ENCODE measurements at regions not wholly inside any gene's neighbourhood (a gene's known extent, or its start where the extent isn't known, plus 50 kb on each side); places are given as distances from the start of the nearest gene placed in this dataset.
"Not testable (repeated sequence)": the region's sequence is repeated elsewhere in the genome, so short reads cannot be mapped to it uniquely, and the experiment has no call there.

- DNase-seq = no peak
These were observed 753.6 kb downstream of the RAPGEF2 start for GRCh38 chr4:159856451-159856850.

- DNase-seq = no peak
These were observed 756.8 kb downstream of the RAPGEF2 start for GRCh38 chr4:159859656-159860148.

- no peak for DNase-seq
These were observed 758.1 kb downstream of the RAPGEF2 start for GRCh38 chr4:159860945-159861344.

- no peak for DNase-seq
These were observed 761.5 kb downstream of the RAPGEF2 start for GRCh38 chr4:159864337-159864736.

GRCh38 chr4:159867673-159868072 lies 764.8 kb downstream of the RAPGEF2 start:
- DNase-seq = no peak

- DNase-seq = not testable (repeated sequence)
These were observed 766.1 kb downstream of the RAPGEF2 start for GRCh38 chr4:159868936-159869335.

- DNase-seq = no peak
These were observed 768.3 kb downstream of the RAPGEF2 start for GRCh38 chr4:159871141-159871540.

GRCh38 chr4:159881158-159881557 lies 778.3 kb downstream of the RAPGEF2 start:
- DNase-seq = no peak

GRCh38 chr4:159884989-159885388 lies 782.1 kb downstream of the RAPGEF2 start:
- DNase-seq = no peak

- no peak for DNase-seq
These were observed 796.7 kb downstream of the RAPGEF2 start for GRCh38 chr4:159899596-159899995.

GRCh38 chr4:159900562-159900961 lies 797.7 kb downstream of the RAPGEF2 start:
- DNase-seq = no peak

GRCh38 chr4:159902648-159903047 lies 799.8 kb downstream of the RAPGEF2 start:
- no peak for DNase-seq

- no peak for DNase-seq
These were observed 802.0 kb downstream of the RAPGEF2 start for GRCh38 chr4:159904906-159905305.

GRCh38 chr4:159906051-159906450 lies 803.2 kb downstream of the RAPGEF2 start:
- no peak for DNase-seq

GRCh38 chr4:159906517-159906916 lies 803.6 kb downstream of the RAPGEF2 start:
- no peak for DNase-seq

GRCh38 chr4:159910721-159911120 lies 807.8 kb downstream of the RAPGEF2 start:
- DNase-seq = no peak

GRCh38 chr4:159922119-159922518 lies 819.2 kb downstream of the RAPGEF2 start:
- no peak for DNase-seq

GRCh38 chr4:159925770-159926169 lies 822.9 kb downstream of the RAPGEF2 start:
- no peak for DNase-seq

GRCh38 chr4:159926871-159927270 lies 824.0 kb downstream of the RAPGEF2 start:
- no peak for DNase-seq

- no peak for DNase-seq
These were observed 824.9 kb downstream of the RAPGEF2 start for GRCh38 chr4:159927781-159928180.

- DNase-seq = not testable (repeated sequence)
These were observed 831.7 kb downstream of the RAPGEF2 start for GRCh38 chr4:159934602-159935001.

GRCh38 chr4:159937595-159937994 lies 834.7 kb downstream of the RAPGEF2 start:
- DNase-seq = no peak

- DNase-seq = not testable (repeated sequence)
These were observed 836.8 kb downstream of the RAPGEF2 start for GRCh38 chr4:159939681-159940080.

- no peak for DNase-seq
These were observed 838.2 kb downstream of the RAPGEF2 start for GRCh38 chr4:159941076-159941475.

GRCh38 chr4:159944477-159944876 lies 841.6 kb downstream of the RAPGEF2 start:
- DNase-seq = no peak
